ENCODE measurements at regions not wholly inside any gene's neighbourhood (a gene's known extent, or its start where the extent isn't known, plus 50 kb on each side); places are given as distances from the start of the nearest gene placed in this dataset.
A peak's percentile ranks its signal among the peaks of the same experiment; 100 is the strongest.

GRCh38 chr7:15011289-15011688 is 108.7 kb upstream of the DGKB start:
- H3K23me2 ChIP-seq (ENCODE audit: low read depth, low read length) = no peaks in the 10 kb centered on the region; the same call in 1 of the 2 replicates
- no peak overlapping the region for H3K4me3 ChIP-seq (ENCODE audit: extremely low read depth in 1 of 4, insufficient read depth in 2 of 4, low read depth in 3 of 4, low read length in 4 of 4)
- no peak overlapping the region for H3K14ac ChIP-seq (ENCODE audit: insufficient read length)
- H4K91ac ChIP-seq (replicated peaks; ENCODE audit: insufficient read length, low read length) = no peak overlapping the region
- no peak overlapping the region for H2BK5ac ChIP-seq (ENCODE audit: low read depth, low read length)
- peak overlapping the region; percentile 69; the same call in 1 of the 2 replicates for H2AFZ ChIP-seq (ENCODE audit: low read length)
- no peak overlapping the region for H2BK120ac ChIP-seq (replicated peaks; ENCODE audit: low read depth, low read length)
- no peak overlapping the region for H3K18ac ChIP-seq (ENCODE audit: extremely low read depth, low read length)
- H3K4me2 ChIP-seq (ENCODE audit: insufficient read depth in 1 of 2, low read depth in 2 of 2, low read length in 2 of 2) = no peak overlapping the region
- no peaks in the 10 kb centered on the region for H3K9me3 ChIP-seq (ENCODE audit: insufficient read depth in 2 of 2, low read depth in 1 of 2, low read length in 1 of 2)
- no peak overlapping the region for H3K4ac ChIP-seq (replicated peaks; ENCODE audit: insufficient read length, low read depth, low read length)
- no peak overlapping the region for H4K8ac ChIP-seq (ENCODE audit: extremely low read depth, insufficient read depth, low read length)
- H4K20me1 ChIP-seq (replicated peaks in 1 of 2; ENCODE audit: control insufficient read depth in 1 of 2, insufficient read depth in 2 of 2, low read length in 2 of 2) = no peaks in the 10 kb centered on the region
- no peak overlapping the region for H3K27ac ChIP-seq (ENCODE audit: low read depth, low read length)
- H3K56ac ChIP-seq (replicated peaks; ENCODE audit: insufficient read length, low read depth, low read length) = no peak overlapping the region
- H2BK12ac ChIP-seq (ENCODE audit: low read depth, low read length) = no peak overlapping the region
- H2AK5ac ChIP-seq (ENCODE audit: low read depth, low read length) = no peak overlapping the region
- H3K27me3 ChIP-seq (replicated peaks in 1 of 4; ENCODE audit: control insufficient read depth in 3 of 4, extremely low read depth in 1 of 4, insufficient read depth in 3 of 4, low read length in 3 of 4) = no peaks in the 10 kb centered on the region
- peak; percentile 68; the same call in 1 of the 2 replicates for TF ChIP-seq BACH1 (IDR thresholded peaks at IDR 0.05; ENCODE audit: low read length)
- TF ChIP-seq MAFK (IDR thresholded peaks at IDR 0.05; ENCODE audit: low read depth, low read length) = peak; percentile 40; the same call in 1 of the 2 replicates
- no peak for TF ChIP-seq TCF12 (IDR thresholded peaks at IDR 0.05; ENCODE audit: low read depth, low read length)
- peak; percentile 79 for TF ChIP-seq TEAD4 (IDR thresholded peaks at IDR 0.05; ENCODE audit: low read depth, low read length)
- ChIA-PET CTCF (ENCODE audit: partially characterized antibody) (no interaction called here), POLR2A (ENCODE audit: partially characterized antibody) (no interaction called here)
- no peak overlapping the region for H3K9ac ChIP-seq (replicated peaks in 1 of 4; ENCODE audit: extremely low read depth in 1 of 4, low read depth in 3 of 4, low read length in 3 of 4)
- peaks cover 0 to 12% (median 5%) of the 10 kb centered on the region in 4 experiments; a peak in 3 of 7 replicates for H3K4me1 ChIP-seq (replicated peaks in 1 of 4; ENCODE audit: control insufficient read depth in 3 of 4, insufficient read depth in 4 of 4, low read length in 3 of 4)
- DNase-seq (ENCODE audit: low read depth in 1 of 2, low spot score in 2 of 2) (peak in 1 of 2 experiments; percentile 2), FAIRE-seq (peak; percentile 24)
- WGBS, 2 experiments (ENCODE audit: extremely low coverage in 1 of 2, insufficient coverage in 1 of 2, insufficient read length in 1 of 2, insufficient replicate concordance in 2 of 2, low coverage in 1 of 2, low lambda C conversion rate in 2 of 2, missing lambda C conversion rate in 1 of 2) = 34% methylated on average over 3 of the region's 3 CpGs; no CpG with 5 or more reads in 1 of the 2 experiments
- H3K79me1 ChIP-seq (ENCODE audit: low read depth, low read length) = no peaks in the 10 kb centered on the region
- no peak overlapping the region for H2BK15ac ChIP-seq (ENCODE audit: low read length)
- no peak overlapping the region for H2BK20ac ChIP-seq (ENCODE audit: low read length)
- H3K36me3 ChIP-seq (ENCODE audit: control insufficient read depth in 2 of 4, insufficient read depth in 4 of 4, low read length in 3 of 4) = no peaks in the 10 kb centered on the region
- H4K5ac ChIP-seq (ENCODE audit: insufficient read length, low read depth, low read length) = no peak overlapping the region
- no peaks in the 10 kb centered on the region for H3K79me2 ChIP-seq (ENCODE audit: control insufficient read depth in 1 of 2, insufficient read depth in 2 of 2, low read length in 2 of 2)
- H3K23ac ChIP-seq (ENCODE audit: insufficient read length) = no peak overlapping the region
